SK-N-SH (cell line): ENCODE measurements at regions not wholly inside any gene's neighbourhood (a gene's known extent, or its start where the extent isn't known, plus 50 kb on each side); places are given as distances from the start of the nearest gene placed in this dataset.

ENCODE experiments used
- CTCF ChIA-PET: fragments of 300-600, 350-600 bp; formaldehyde crosslinking; extraction: SDS; loops from one replicate; lab custom pipeline; 2021; lab: Yijun Ruan, JAX
- POLR2A ChIA-PET: fragments of 350-600 bp; sonication (Branson Sonifier 250); formaldehyde crosslinking; extraction: SDS; loops from one replicate; lab custom pipeline; 2020; ENCODE audit warnings: antibody characterized with exemption, inconsistent platforms; lab: Yijun Ruan, JAX
- DNase-seq: peaks from one replicate; pipeline ENCODE4 v3.0.0; 2012
- H2AFZ ChIP-seq: fragments of 200-600 bp; sonication (generic); 2 replicates; pipeline ENCODE4 v1.8.1; 2016; ENCODE audit warnings: antibody characterized with exemption, mild to moderate bottlenecking, low read depth
- H3F3A ChIP-seq: fragments of 200-600 bp; sonication (generic); replicated peaks from 2 replicates; pipeline ENCODE3; 2016; ENCODE audit warnings: antibody characterized with exemption, mild to moderate bottlenecking; ENCODE audit not compliant: insufficient read depth
- H3K27ac ChIP-seq, 2 experiments: fragments of 200-500 bp in 1 of 2; fragments of 200-600 bp in 1 of 2; sonication (Bioruptor generic) in 1 of 2; sonication (generic), shearing (Covaris generic) in 1 of 2; 2 replicates each; pipeline versions ENCODE4 v1.5.1 to v1.6.1; 2014 to 2016; ENCODE audit warnings: low read depth in 2 of 2, inconsistent platforms in 1 of 2, low read length in 1 of 2, mild to moderate bottlenecking in 1 of 2, mixed read lengths in 1 of 2
- H3K27me3 ChIP-seq: fragments of 200-600 bp; sonication (generic), shearing (Covaris generic); 2 replicates; pipeline ENCODE4 v1.6.1; 2016; ENCODE audit warnings: mixed run types; ENCODE audit not compliant: insufficient read depth
- H3K36me3 ChIP-seq, 2 experiments: fragments of 200-500 bp in 1 of 2; fragments of 200-600 bp in 1 of 2; sonication (Bioruptor generic) in 1 of 2; sonication (generic) in 1 of 2; replicated peaks in 1 of 2; 2 replicates each; pipeline versions ENCODE3 to v1.5.1; 2014 to 2016; ENCODE audit warnings: low read length in 1 of 2, mild to moderate bottlenecking in 1 of 2; ENCODE audit not compliant: insufficient read depth in 2 of 2, control insufficient read depth in 1 of 2
- H3K4me1 ChIP-seq, 2 experiments: fragments of 200-500 bp in 1 of 2; fragments of 200-600 bp in 1 of 2; sonication (Bioruptor generic) in 1 of 2; sonication (generic), shearing (Covaris generic) in 1 of 2; 2 replicates each; pipeline versions ENCODE4 v1.5.1 to v1.6.1; 2014 to 2016; ENCODE audit warnings: low read depth in 1 of 2, low read length in 1 of 2, mixed run types in 1 of 2; ENCODE audit not compliant: insufficient read depth in 2 of 2, control insufficient read depth in 1 of 2
- H3K4me2 ChIP-seq: fragments of 200-600 bp; sonication (generic), shearing (Covaris generic); 2 replicates; pipeline ENCODE4 v1.6.1; 2017; ENCODE audit warnings: mixed run types
- H3K4me3 ChIP-seq, 2 experiments: fragments of 200-500 bp in 1 of 2; fragments of 200-600 bp in 1 of 2; sonication (Bioruptor generic) in 1 of 2; sonication (generic), shearing (Covaris generic) in 1 of 2; 2 replicates each; pipeline versions ENCODE4 v1.5.1 to v1.8.1; 2014 to 2016; ENCODE audit warnings: low read depth in 2 of 2, inconsistent platforms in 1 of 2, low read length in 1 of 2, mild to moderate bottlenecking in 1 of 2, mixed read lengths in 1 of 2, moderate library complexity in 1 of 2
- H3K79me2 ChIP-seq: fragments of 200-600 bp; sonication (generic); 2 replicates; pipeline ENCODE4 v1.8.1; 2017; ENCODE audit warnings: mild to moderate bottlenecking; ENCODE audit not compliant: insufficient read depth
- H3K9ac ChIP-seq: fragments of 200-600 bp; sonication (generic); 2 replicates; pipeline ENCODE4 v1.6.1; 2017; ENCODE audit warnings: mixed run types
- H3K9me2 ChIP-seq: fragments of 200-600 bp; sonication (generic); 2 replicates; pipeline ENCODE4 v1.6.1; 2017; ENCODE audit warnings: mixed run types
- H3K9me3 ChIP-seq: fragments of 200-600 bp; sonication (generic); 2 replicates; pipeline ENCODE4 v1.6.1; 2017; ENCODE audit warnings: mixed run types, mild to moderate bottlenecking, moderate library complexity
- H4K20me1 ChIP-seq: fragments of 200-600 bp; sonication (generic); 2 replicates; pipeline ENCODE4 v1.6.1; 2017; ENCODE audit warnings: mild to moderate bottlenecking, mixed run types; ENCODE audit not compliant: insufficient read depth
- ELF1 ChIP-seq: IDR thresholded peaks from 2 replicates; pipeline ENCODE4 v1.4.0; 2012
- EZH2phosphoT487 ChIP-seq: fragments of 200-600 bp; sonication (generic); IDR thresholded peaks from 2 replicates; pipeline ENCODE4 v1.6.1; 2017; ENCODE audit warnings: low read depth, mixed run types, mild to moderate bottlenecking, antibody characterized with exemption, moderate library complexity, borderline replicate concordance
- FOXJ3 ChIP-seq: sonication (generic); formaldehyde crosslinking; IDR thresholded peaks from 2 replicates; pipeline ENCODE4 v1.5.1; 2020; ENCODE audit warnings: mild to moderate bottlenecking, missing genetic modification reagents
- FOXM1 ChIP-seq: IDR thresholded peaks from 2 replicates; pipeline ENCODE4 v1.4.0; 2012; ENCODE audit warnings: low read depth, mild to moderate bottlenecking
- GABPA ChIP-seq: IDR thresholded peaks from 2 replicates; pipeline ENCODE4 v1.4.0; 2012; ENCODE audit warnings: low read depth, mild to moderate bottlenecking
- IRF3 ChIP-seq: fragments of 150-350 bp; IDR thresholded peaks from 2 replicates; pipeline ENCODE4 v1.6.1; 2016; ENCODE audit warnings: mild to moderate bottlenecking, low read depth, low read length
- MEF2A ChIP-seq: IDR thresholded peaks from 2 replicates; pipeline ENCODE4 v1.4.0; 2012; ENCODE audit warnings: low read depth, borderline replicate concordance
- NFIC ChIP-seq: IDR thresholded peaks from 2 replicates; pipeline ENCODE4 v1.4.0; 2012; ENCODE audit warnings: borderline replicate concordance
- NRF1 ChIP-seq: IDR thresholded peaks from 2 replicates; pipeline ENCODE4 v1.6.1; 2012; ENCODE audit warnings: low read depth, mild to moderate bottlenecking, low read length
- POLR2AphosphoS5 ChIP-seq: IDR thresholded peaks from 2 replicates; pipeline ENCODE4 v1.6.1; 2012; ENCODE audit warnings: low read depth, low read length
- RCOR1 ChIP-seq: fragments of 150-350 bp; IDR thresholded peaks from 2 replicates; pipeline ENCODE4 v1.6.1; 2017; ENCODE audit warnings: antibody characterized with exemption, low read length
- RFX5 ChIP-seq: IDR thresholded peaks from 2 replicates; pipeline ENCODE4 v1.6.1; 2012; ENCODE audit warnings: mild to moderate bottlenecking, improper control_type of control experiment, low read length
- RXRA ChIP-seq: IDR thresholded peaks from 2 replicates; pipeline ENCODE4 v1.4.0; 2012; ENCODE audit warnings: low read depth, mild to moderate bottlenecking, borderline replicate concordance
- SIN3A ChIP-seq: IDR thresholded peaks from 2 replicates; pipeline ENCODE4 v1.6.1; 2012; ENCODE audit warnings: low read depth, mild to moderate bottlenecking, low read length, moderate library complexity, borderline replicate concordance
- TAF1 ChIP-seq: IDR thresholded peaks from 2 replicates; pipeline ENCODE4 v1.6.1; 2012; ENCODE audit warnings: low read depth, mild to moderate bottlenecking, low read length, moderate library complexity, borderline replicate concordance
- TCF12 ChIP-seq: IDR thresholded peaks from 2 replicates; pipeline ENCODE4 v1.4.0; 2012
- USF2 ChIP-seq: fragments of 150-350 bp; IDR thresholded peaks from 2 replicates; pipeline ENCODE4 v1.6.1; 2017; ENCODE audit warnings: antibody characterized with exemption, low read length, low read depth, borderline replicate concordance
- ZBTB33 ChIP-seq: IDR thresholded peaks from 2 replicates; pipeline ENCODE4 v1.4.0; 2012; ENCODE audit warnings: low read depth, borderline replicate concordance
- WGBS: methylation state at CpG from one replicate; pipeline ENCODE4 v1.1.6; 2017; ENCODE audit warnings: low lambda C conversion rate; 5-methylcytosine and 5-hydroxymethylcytosine counted together
- TF ChIP-seq, protein P1 (sequence below): IDR thresholded peaks from 2 replicates; pipeline ENCODE4 v1.4.0; 2012; ENCODE audit warnings: low read depth
- TF ChIP-seq, protein P2 (sequence below): fragments of 200-600 bp; sonication (generic); IDR thresholded peaks from 2 replicates; pipeline ENCODE4 v1.6.1; 2017; ENCODE audit warnings: antibody characterized with exemption, mild to moderate bottlenecking, moderate library complexity

DNA sequence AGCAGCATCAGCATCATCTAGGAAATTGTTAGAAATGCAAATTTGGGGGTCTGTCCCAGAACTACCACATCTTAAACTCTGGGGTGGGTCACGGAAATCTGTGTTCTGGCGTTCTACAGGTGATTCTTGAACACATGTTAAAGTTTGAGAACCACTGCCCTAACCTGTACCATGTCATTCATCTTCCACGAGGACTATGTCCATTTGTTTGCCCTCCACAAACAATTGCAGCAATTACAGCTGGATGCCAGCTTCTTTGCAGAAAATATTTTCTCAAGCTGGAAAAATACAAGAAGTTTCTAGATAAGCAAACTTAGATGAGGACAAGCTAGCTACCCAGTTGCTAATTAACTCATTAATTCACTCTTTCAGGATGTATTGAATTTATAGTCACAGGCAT is 54.1 kb downstream of the MAFB start:
- CTCF ChIA-PET, result no interaction called here
- H2AFZ ChIP-seq, result no peak overlapping the region
- no peaks in the 10 kb centered on the region for H3K4me1 ChIP-seq
- DNase-seq, result no peak
- no peak overlapping the region for H3K4me2 ChIP-seq
- POLR2A ChIA-PET, result interaction anchor here (0.6 kb wide), 1 partner anchor 33 kb away, joined by 3 read pairs; no protein-coding TSS in a partner anchor
- no peaks in the 10 kb centered on the region for H3K9me2 ChIP-seq
- no peaks in the 10 kb centered on the region for H3K9me3 ChIP-seq
- H4K20me1 ChIP-seq, result no peaks in the 10 kb centered on the region
- H3F3A ChIP-seq, result no peaks in the 10 kb centered on the region
- H3K36me3 ChIP-seq, result no peaks in the 10 kb centered on the region
- no peak overlapping the region for H3K4me3 ChIP-seq
- no peaks in the 10 kb centered on the region; the same call in 1 of the 2 replicates for H3K27me3 ChIP-seq
- TF ChIP-seq TAF1 (no peak), RXRA (no peak), NRF1 (no peak), TCF12 (no peak), SIN3A (no peak), EZH2phosphoT487 (no peak), FOXM1 (no peak), ELF1 (no peak), RCOR1 (no peak), FOXJ3 (CRISPR knock-in tag) (no peak)
- TF ChIP-seq, protein P1, sequence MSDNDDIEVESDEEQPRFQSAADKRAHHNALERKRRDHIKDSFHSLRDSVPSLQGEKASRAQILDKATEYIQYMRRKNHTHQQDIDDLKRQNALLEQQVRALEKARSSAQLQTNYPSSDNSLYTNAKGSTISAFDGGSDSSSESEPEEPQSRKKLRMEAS, result no peak
- TF ChIP-seq, protein P2, sequence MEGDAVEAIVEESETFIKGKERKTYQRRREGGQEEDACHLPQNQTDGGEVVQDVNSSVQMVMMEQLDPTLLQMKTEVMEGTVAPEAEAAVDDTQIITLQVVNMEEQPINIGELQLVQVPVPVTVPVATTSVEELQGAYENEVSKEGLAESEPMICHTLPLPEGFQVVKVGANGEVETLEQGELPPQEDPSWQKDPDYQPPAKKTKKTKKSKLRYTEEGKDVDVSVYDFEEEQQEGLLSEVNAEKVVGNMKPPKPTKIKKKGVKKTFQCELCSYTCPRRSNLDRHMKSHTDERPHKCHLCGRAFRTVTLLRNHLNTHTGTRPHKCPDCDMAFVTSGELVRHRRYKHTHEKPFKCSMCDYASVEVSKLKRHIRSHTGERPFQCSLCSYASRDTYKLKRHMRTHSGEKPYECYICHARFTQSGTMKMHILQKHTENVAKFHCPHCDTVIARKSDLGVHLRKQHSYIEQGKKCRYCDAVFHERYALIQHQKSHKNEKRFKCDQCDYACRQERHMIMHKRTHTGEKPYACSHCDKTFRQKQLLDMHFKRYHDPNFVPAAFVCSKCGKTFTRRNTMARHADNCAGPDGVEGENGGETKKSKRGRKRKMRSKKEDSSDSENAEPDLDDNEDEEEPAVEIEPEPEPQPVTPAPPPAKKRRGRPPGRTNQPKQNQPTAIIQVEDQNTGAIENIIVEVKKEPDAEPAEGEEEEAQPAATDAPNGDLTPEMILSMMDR, result no peak
- no peak overlapping the region for H3K9ac ChIP-seq
- no peak overlapping the region for H3K27ac ChIP-seq
- 15% methylated on average over 3 of the region's 3 CpGs for WGBS
- H3K79me2 ChIP-seq, result no peaks in the 10 kb centered on the region

- Histone ChIP-seq H3K4me3 (no peak overlapping the region), H3K27ac (no peak overlapping the region), H2AFZ (no peak overlapping the region), H4K20me1 (no peaks in the 10 kb centered on the region), H3K9me2 (no peaks in the 10 kb centered on the region), H3K4me1 (no peaks in the 10 kb centered on the region), H3K79me2 (no peaks in the 10 kb centered on the region), H3K9ac (no peak overlapping the region), H3K27me3 (peaks cover 4% of the 10 kb centered on the region; the same call in 1 of the 2 replicates), H3K9me3 (no peaks in the 10 kb centered on the region), H3F3A (no peaks in the 10 kb centered on the region), H3K36me3 (no peaks in the 10 kb centered on the region), H3K4me2 (no peak overlapping the region)
- TF ChIP-seq ZBTB33 (no peak), IRF3 (no peak), TCF12 (no peak), NFIC (no peak), USF2 (no peak), POLR2AphosphoS5 (no peak), EZH2phosphoT487 (no peak), MEF2A (no peak), GABPA (no peak), RFX5 (no peak)
- ChIA-PET POLR2A (no interaction called here), CTCF (no interaction called here)
- DNase-seq, result no peak
- WGBS, result 46% methylated on average over 5 of the region's 5 CpGs
These were observed 55.7 kb downstream of the MAFB start for GRCh38 chr20:40633123-40633850.
